Subcutaneous abdominal adipose tissue (tissue), 5 donors: ENCODE measurements at regions not wholly inside any gene's neighbourhood (a gene's known extent, or its start where the extent isn't known, plus 50 kb on each side); places are given as distances from the start of the nearest gene placed in this dataset.

Source experiments
- H3K27ac ChIP-seq: one replicate; pipeline ENCODE4 v1.7.0; 2013; ENCODE audit warnings: low read depth, mild to moderate bottlenecking, inconsistent platforms, low read length, moderate library complexity
- H3K27me3 ChIP-seq, 5 donors: one replicate each; pipeline ENCODE4 v1.7.0; 2013; ENCODE audit warnings: low read length in 5 of 5, inconsistent platforms in 1 of 5; ENCODE audit not compliant: control insufficient read depth in 5 of 5, insufficient read depth in 4 of 5
- H3K36me3 ChIP-seq, 5 donors: one replicate each; pipeline ENCODE4 v1.7.0; 2013; ENCODE audit warnings: low read length in 5 of 5; ENCODE audit not compliant: control insufficient read depth in 5 of 5, insufficient read depth in 5 of 5
- H3K4me1 ChIP-seq, 5 donors: one replicate each; pipeline ENCODE4 v1.7.0; 2013; ENCODE audit warnings: low read length in 5 of 5, mild to moderate bottlenecking in 3 of 5, moderate library complexity in 1 of 5; ENCODE audit not compliant: control insufficient read depth in 5 of 5, insufficient read depth in 5 of 5
- H3K4me3 ChIP-seq, 5 donors: one replicate each; pipeline ENCODE4 v1.7.0; 2013; ENCODE audit warnings: low read length in 5 of 5, low read depth in 1 of 5
- H3K9ac ChIP-seq, 5 donors: one replicate each; pipeline ENCODE4 v1.7.0; 2013; ENCODE audit warnings: low read length in 5 of 5, mild to moderate bottlenecking in 4 of 5, moderate library complexity in 3 of 5
- H3K9me3 ChIP-seq, 5 donors: one replicate each; pipeline ENCODE4 v1.7.0; 2013; ENCODE audit warnings: low read length in 5 of 5; ENCODE audit not compliant: control insufficient read depth in 5 of 5
- donor health status: healthy.
- donor health status: healthy.
- donor health status: healthy.
- donor health status: healthy.
- donor health status: healthy.

DNA sequence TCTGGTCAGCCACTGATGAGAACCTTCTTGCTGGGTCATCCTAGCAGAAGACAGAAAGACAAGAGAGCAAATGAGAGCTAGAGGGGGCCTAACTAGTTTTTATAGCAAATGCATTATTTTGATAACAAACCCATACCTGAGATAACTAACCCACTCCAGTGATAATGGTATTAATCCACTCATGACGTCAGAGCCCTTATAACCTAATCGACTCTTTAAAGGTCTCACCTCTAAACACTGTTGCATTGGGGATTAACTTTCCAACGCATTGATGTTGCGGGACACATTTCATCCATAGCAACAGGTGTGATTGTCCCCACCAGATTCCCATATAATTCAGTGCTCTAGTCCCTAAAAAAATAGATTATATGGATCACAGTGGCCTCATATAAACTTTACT is 312.1 kb downstream of the HTR1B start:
- Histone ChIP-seq H3K9me3 (no peaks in the 10 kb centered on the region), H3K4me3 (no peak overlapping the region), H3K36me3 (no peaks in the 10 kb centered on the region), H3K9ac (no peak overlapping the region), H3K4me1 (no peaks in the 10 kb centered on the region), H3K27me3 (no peaks in the 10 kb centered on the region), H3K27ac (no peak overlapping the region)

DNA sequence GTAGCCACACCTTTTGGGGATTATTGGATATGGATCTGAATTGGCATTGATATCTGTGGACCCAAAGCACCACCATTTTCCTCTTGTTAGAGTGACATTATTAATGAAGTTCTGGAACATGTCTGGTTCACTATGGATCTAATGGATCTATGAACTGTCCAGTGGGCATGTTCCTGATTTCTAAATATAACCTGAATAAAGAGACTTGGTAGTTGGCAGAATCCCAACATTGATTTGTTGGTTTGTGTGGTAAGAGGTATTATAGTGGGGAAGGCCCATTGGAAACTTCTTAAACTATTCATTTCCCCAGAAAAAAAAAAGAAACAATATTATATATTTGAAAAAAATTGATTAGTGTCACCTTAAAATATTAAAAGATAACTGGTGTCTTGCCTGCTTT is 312.6 kb downstream of the HTR1B start:
- Histone ChIP-seq H3K27me3 (no peaks in the 10 kb centered on the region), H3K4me1 (peaks cover 0 to 5% (median 0%) of the 10 kb centered on the region in 5 donors), H3K27ac (no peak overlapping the region), H3K9ac (no peak overlapping the region), H3K4me3 (no peak overlapping the region), H3K9me3 (no peaks in the 10 kb centered on the region), H3K36me3 (no peaks in the 10 kb centered on the region)

- peaks cover 0 to 11% (median 0%) of the 10 kb centered on the region in 5 donors for H3K4me1 ChIP-seq
Measured at GRCh38 chr6:77145244-77145643, 318.0 kb downstream of the HTR1B start.

DNA sequence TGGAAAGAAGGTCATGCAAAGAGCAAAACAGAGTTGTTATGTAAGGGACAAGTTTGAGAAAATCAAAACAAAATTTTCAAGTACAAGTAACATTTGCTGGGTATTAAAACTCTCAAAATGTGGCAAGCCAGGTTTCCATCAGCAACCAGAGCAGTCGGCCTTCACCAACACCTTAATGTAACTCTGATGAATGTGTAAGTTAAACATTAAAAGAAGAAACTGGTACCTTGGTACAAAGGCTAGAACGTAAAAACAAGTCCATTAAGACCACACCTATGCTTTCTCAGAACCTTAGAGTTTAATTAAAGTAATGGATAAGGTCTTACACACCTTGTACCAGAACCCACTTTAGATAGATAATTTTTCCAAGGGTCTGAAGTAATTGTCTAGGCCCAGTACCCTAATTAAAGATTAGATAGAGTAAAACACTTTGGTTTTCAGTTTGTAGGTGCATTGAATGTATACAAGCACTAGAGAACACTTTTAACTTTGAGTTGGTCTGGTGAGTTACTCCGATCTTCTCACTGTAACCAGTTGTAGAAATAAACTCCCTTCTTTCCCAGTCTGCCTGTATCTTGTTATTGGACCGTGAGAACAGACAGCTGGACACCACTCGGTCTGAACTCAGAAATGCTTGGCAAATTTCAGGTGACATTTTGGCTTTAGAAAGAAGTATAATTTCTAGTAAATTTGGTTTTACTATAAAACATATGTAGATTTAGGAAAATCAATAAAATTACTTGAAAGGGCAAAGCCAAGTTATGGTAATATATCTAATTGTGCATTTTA is 319.4 kb downstream of the HTR1B start:
- H3K9ac ChIP-seq: no peak overlapping the region
- no peak overlapping the region for H3K27ac ChIP-seq
- H3K9me3 ChIP-seq: no peaks in the 10 kb centered on the region
- H3K4me3 ChIP-seq: no peak overlapping the region
- H3K36me3 ChIP-seq: no peaks in the 10 kb centered on the region
- peaks cover 0 to 11% (median 0%) of the 10 kb centered on the region in 5 donors for H3K4me1 ChIP-seq
- H3K27me3 ChIP-seq: no peaks in the 10 kb centered on the region

More at GRCh38 chr6:77145244-77145643, 318.0 kb downstream of the HTR1B start:
- Histone ChIP-seq H3K4me3 (no peak overlapping the region), H3K36me3 (no peaks in the 10 kb centered on the region), H3K9me3 (no peaks in the 10 kb centered on the region), H3K27ac (no peak overlapping the region), H3K9ac (no peak overlapping the region), H3K27me3 (no peaks in the 10 kb centered on the region)

GRCh38 chr6:77136086-77136485 is 327.2 kb downstream of the HTR1B start:
- Histone ChIP-seq H3K27me3 (no peaks in the 10 kb centered on the region), H3K4me3 (no peak overlapping the region), H3K36me3 (no peaks in the 10 kb centered on the region), H3K9me3 (no peaks in the 10 kb centered on the region), H3K4me1 (no peaks in the 10 kb centered on the region), H3K9ac (no peak overlapping the region), H3K27ac (no peak overlapping the region)

GRCh38 chr6:77133031-77133430 is 330.3 kb downstream of the HTR1B start:
- no peak overlapping the region for H3K9ac ChIP-seq
- no peak overlapping the region for H3K4me3 ChIP-seq
- no peak overlapping the region for H3K27ac ChIP-seq
- H3K4me1 ChIP-seq: no peaks in the 10 kb centered on the region
- H3K9me3 ChIP-seq: peaks cover 0 to 4% (median 2%) of the 10 kb centered on the region in 5 donors
- H3K36me3 ChIP-seq: no peaks in the 10 kb centered on the region
- no peaks in the 10 kb centered on the region for H3K27me3 ChIP-seq

DNA sequence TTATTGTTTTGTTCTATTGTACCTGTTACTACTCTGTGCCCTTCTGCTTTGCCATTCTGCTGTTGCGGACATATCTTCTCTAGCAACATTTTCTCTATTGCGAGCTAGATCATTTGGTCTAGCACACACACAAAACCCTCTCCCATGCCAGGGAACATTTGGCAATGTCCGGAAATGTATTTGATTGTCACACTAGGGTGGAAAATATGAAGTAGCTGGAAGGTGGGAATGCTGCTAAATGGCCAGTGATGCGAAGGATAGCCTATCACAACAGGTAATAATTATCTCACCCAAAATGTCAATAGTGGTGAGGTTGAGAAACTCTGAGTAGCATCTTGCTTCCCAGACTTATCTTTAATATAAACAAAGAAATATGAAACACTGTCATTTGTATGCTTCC is 331.9 kb downstream of the HTR1B start:
- Histone ChIP-seq H3K27me3 (no peaks in the 10 kb centered on the region), H3K9ac (no peak overlapping the region), H3K9me3 (peaks cover 0 to 4% (median 2%) of the 10 kb centered on the region in 5 donors), H3K27ac (no peak overlapping the region), H3K4me3 (no peak overlapping the region), H3K4me1 (no peaks in the 10 kb centered on the region), H3K36me3 (no peaks in the 10 kb centered on the region)

DNA sequence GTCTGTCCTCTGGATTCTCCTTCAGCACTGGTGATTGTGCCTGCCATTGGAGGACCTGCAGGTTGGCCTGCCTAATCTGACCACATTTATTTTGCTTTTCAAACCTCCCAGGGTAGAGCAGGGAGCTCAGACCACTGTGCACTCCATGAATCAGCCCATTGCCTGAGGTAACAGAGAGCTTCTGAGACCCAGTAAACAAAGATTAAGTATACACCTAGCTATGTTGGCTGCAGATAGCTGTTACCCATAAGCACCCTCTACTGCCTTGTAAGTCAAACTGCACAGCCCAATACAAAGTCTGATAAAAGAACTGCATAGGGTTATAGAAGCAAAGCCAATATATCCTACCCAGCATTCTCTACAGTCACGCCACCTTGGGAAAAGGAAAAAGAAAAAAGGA is 338.7 kb downstream of the HTR1B start:
- no peaks in the 10 kb centered on the region for H3K27me3 ChIP-seq
- H3K9me3 ChIP-seq: peaks cover 0 to 4% (median 2%) of the 10 kb centered on the region in 5 donors
- no peaks in the 10 kb centered on the region for H3K4me1 ChIP-seq
- H3K36me3 ChIP-seq: no peaks in the 10 kb centered on the region
- H3K27ac ChIP-seq: no peak overlapping the region
- H3K9ac ChIP-seq: no peak overlapping the region
- no peak overlapping the region for H3K4me3 ChIP-seq

- H3K4me3 ChIP-seq: no peak overlapping the region
- H3K27ac ChIP-seq: no peak overlapping the region
- H3K36me3 ChIP-seq: no peaks in the 10 kb centered on the region
- H3K27me3 ChIP-seq: no peaks in the 10 kb centered on the region
- peaks cover 0 to under 1% (median 0%) of the 10 kb centered on the region in 5 donors for H3K9me3 ChIP-seq
- H3K4me1 ChIP-seq: no peaks in the 10 kb centered on the region
- no peak overlapping the region for H3K9ac ChIP-seq
Measured at GRCh38 chr6:77123527-77123926, 339.8 kb downstream of the HTR1B start.

DNA sequence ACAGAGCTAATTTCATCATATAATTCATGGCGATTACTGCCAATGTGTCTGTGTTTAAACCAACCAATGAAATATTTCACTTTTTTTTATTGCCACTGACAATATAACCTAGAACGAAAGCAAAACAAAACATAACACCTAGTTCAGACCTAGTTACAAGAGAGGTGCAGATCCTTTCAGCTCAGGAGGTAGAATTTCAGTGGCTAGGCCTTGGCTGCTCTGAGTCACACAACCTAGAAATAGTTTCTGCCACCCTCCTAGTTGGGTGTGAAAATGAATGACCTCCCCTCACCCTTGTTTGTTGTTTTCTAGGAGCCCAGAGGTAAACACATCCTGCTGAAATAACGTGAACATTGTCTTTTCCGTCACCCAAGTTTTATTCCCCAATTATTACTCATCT is 356.3 kb downstream of the HTR1B start:
- Histone ChIP-seq H3K9me3 (no peaks in the 10 kb centered on the region), H3K4me3 (no peak overlapping the region), H3K4me1 (no peaks in the 10 kb centered on the region), H3K9ac (no peak overlapping the region), H3K27ac (no peak overlapping the region), H3K36me3 (no peaks in the 10 kb centered on the region), H3K27me3 (no peaks in the 10 kb centered on the region)
